ENCODE measurements at regions not wholly inside any gene's neighbourhood (a gene's known extent, or its start where the extent isn't known, plus 50 kb on each side); places are given as distances from the start of the nearest gene placed in this dataset.
"Not testable (repeated sequence)": the region's sequence is repeated elsewhere in the genome, so short reads cannot be mapped to it uniquely, and the experiment has no call there.

- DNase-seq (ENCODE audit: low spot score); POLR2A ChIA-PET (ENCODE audit: low non-redundant PET); BruUV-seq (replicated peaks); H3K36me3 ChIP-seq (ENCODE audit: insufficient read depth, low read length, poor library complexity, severe bottlenecking); H3K27ac ChIP-seq (ENCODE audit: low read depth, low read length, poor library complexity, severe bottlenecking); H3K27me3 ChIP-seq (replicated peaks; ENCODE audit: insufficient read depth, low read depth, low read length, poor library complexity); H3K9me3 ChIP-seq (ENCODE audit: low read depth, low read length, poor library complexity, severe bottlenecking); intact Hi-C loops (cut with micrococcal nuclease; ENCODE audit: unreplicated experiment); CTCF ChIA-PET; H3K4me3 ChIP-seq (ENCODE audit: low read depth, low read length, poor library complexity, severe bottlenecking); H3K4me1 ChIP-seq (ENCODE audit: insufficient read depth, low read length, poor library complexity, severe bottlenecking): not testable (repeated sequence)
Measured at GRCh38 chr1:120654114-120654513, 69.6 kb upstream of the NBPF26 start.

GRCh38 chr1:120655394-120655793, 68.4 kb upstream of the NBPF26 start:
- DNase-seq (ENCODE audit: low spot score); H3K9me3 ChIP-seq (ENCODE audit: low read depth, low read length, poor library complexity, severe bottlenecking); BruUV-seq (replicated peaks); intact Hi-C loops (cut with micrococcal nuclease; ENCODE audit: unreplicated experiment); H3K4me3 ChIP-seq (ENCODE audit: low read depth, low read length, poor library complexity, severe bottlenecking); H3K4me1 ChIP-seq (ENCODE audit: insufficient read depth, low read length, poor library complexity, severe bottlenecking); H3K27me3 ChIP-seq (replicated peaks; ENCODE audit: insufficient read depth, low read depth, low read length, poor library complexity); H3K27ac ChIP-seq (ENCODE audit: low read depth, low read length, poor library complexity, severe bottlenecking); CTCF ChIA-PET; H3K36me3 ChIP-seq (ENCODE audit: insufficient read depth, low read length, poor library complexity, severe bottlenecking); POLR2A ChIA-PET (ENCODE audit: low non-redundant PET): not testable (repeated sequence)

- POLR2A ChIA-PET (ENCODE audit: low non-redundant PET); H3K27me3 ChIP-seq (replicated peaks; ENCODE audit: insufficient read depth, low read depth, low read length, poor library complexity); H3K9me3 ChIP-seq (ENCODE audit: low read depth, low read length, poor library complexity, severe bottlenecking): not testable (repeated sequence)
Measured at GRCh38 chr1:120656116-120656515, 67.6 kb upstream of the NBPF26 start.

GRCh38 chr1:120657804-120658203, 65.9 kb upstream of the NBPF26 start:
- H3K27ac ChIP-seq (ENCODE audit: low read depth, low read length, poor library complexity, severe bottlenecking); H3K27me3 ChIP-seq (replicated peaks; ENCODE audit: insufficient read depth, low read depth, low read length, poor library complexity); BruUV-seq (replicated peaks); H3K4me3 ChIP-seq (ENCODE audit: low read depth, low read length, poor library complexity, severe bottlenecking); DNase-seq (ENCODE audit: low spot score); H3K9me3 ChIP-seq (ENCODE audit: low read depth, low read length, poor library complexity, severe bottlenecking); H3K36me3 ChIP-seq (ENCODE audit: insufficient read depth, low read length, poor library complexity, severe bottlenecking); CTCF ChIA-PET; H3K4me1 ChIP-seq (ENCODE audit: insufficient read depth, low read length, poor library complexity, severe bottlenecking); POLR2A ChIA-PET (ENCODE audit: low non-redundant PET); intact Hi-C loops (cut with micrococcal nuclease; ENCODE audit: unreplicated experiment): not testable (repeated sequence)

More at GRCh38 chr1:120656116-120656515, 67.6 kb upstream of the NBPF26 start:
- CTCF ChIA-PET; H3K27ac ChIP-seq (ENCODE audit: low read depth, low read length, poor library complexity, severe bottlenecking); H3K4me3 ChIP-seq (ENCODE audit: low read depth, low read length, poor library complexity, severe bottlenecking); BruUV-seq (replicated peaks); DNase-seq (ENCODE audit: low spot score); H3K36me3 ChIP-seq (ENCODE audit: insufficient read depth, low read length, poor library complexity, severe bottlenecking); intact Hi-C loops (cut with micrococcal nuclease; ENCODE audit: unreplicated experiment); H3K4me1 ChIP-seq (ENCODE audit: insufficient read depth, low read length, poor library complexity, severe bottlenecking): not testable (repeated sequence)

- CTCF ChIA-PET = not testable (repeated sequence)
Measured at GRCh38 chr1:120658622-120659021, 65.1 kb upstream of the NBPF26 start.

GRCh38 chr1:120659133-120659532, 64.6 kb upstream of the NBPF26 start:
- DNase-seq (ENCODE audit: low spot score); CTCF ChIA-PET; H3K9me3 ChIP-seq (ENCODE audit: low read depth, low read length, poor library complexity, severe bottlenecking); H3K36me3 ChIP-seq (ENCODE audit: insufficient read depth, low read length, poor library complexity, severe bottlenecking); H3K4me3 ChIP-seq (ENCODE audit: low read depth, low read length, poor library complexity, severe bottlenecking); H3K27ac ChIP-seq (ENCODE audit: low read depth, low read length, poor library complexity, severe bottlenecking); BruUV-seq (replicated peaks); H3K4me1 ChIP-seq (ENCODE audit: insufficient read depth, low read length, poor library complexity, severe bottlenecking); H3K27me3 ChIP-seq (replicated peaks; ENCODE audit: insufficient read depth, low read depth, low read length, poor library complexity); intact Hi-C loops (cut with micrococcal nuclease; ENCODE audit: unreplicated experiment); POLR2A ChIA-PET (ENCODE audit: low non-redundant PET): not testable (repeated sequence)

More at GRCh38 chr1:120658622-120659021, 65.1 kb upstream of the NBPF26 start:
- H3K4me1 ChIP-seq (ENCODE audit: insufficient read depth, low read length, poor library complexity, severe bottlenecking); BruUV-seq (replicated peaks); DNase-seq (ENCODE audit: low spot score); H3K27me3 ChIP-seq (replicated peaks; ENCODE audit: insufficient read depth, low read depth, low read length, poor library complexity); intact Hi-C loops (cut with micrococcal nuclease; ENCODE audit: unreplicated experiment); H3K36me3 ChIP-seq (ENCODE audit: insufficient read depth, low read length, poor library complexity, severe bottlenecking); H3K9me3 ChIP-seq (ENCODE audit: low read depth, low read length, poor library complexity, severe bottlenecking); H3K27ac ChIP-seq (ENCODE audit: low read depth, low read length, poor library complexity, severe bottlenecking); POLR2A ChIA-PET (ENCODE audit: low non-redundant PET); H3K4me3 ChIP-seq (ENCODE audit: low read depth, low read length, poor library complexity, severe bottlenecking): not testable (repeated sequence)

- intact Hi-C loops (cut with micrococcal nuclease; ENCODE audit: unreplicated experiment); BruUV-seq (replicated peaks); POLR2A ChIA-PET (ENCODE audit: low non-redundant PET); H3K4me3 ChIP-seq (ENCODE audit: low read depth, low read length, poor library complexity, severe bottlenecking); DNase-seq (ENCODE audit: low spot score); H3K36me3 ChIP-seq (ENCODE audit: insufficient read depth, low read length, poor library complexity, severe bottlenecking); H3K27ac ChIP-seq (ENCODE audit: low read depth, low read length, poor library complexity, severe bottlenecking); CTCF ChIA-PET; H3K9me3 ChIP-seq (ENCODE audit: low read depth, low read length, poor library complexity, severe bottlenecking); H3K27me3 ChIP-seq (replicated peaks; ENCODE audit: insufficient read depth, low read depth, low read length, poor library complexity); H3K4me1 ChIP-seq (ENCODE audit: insufficient read depth, low read length, poor library complexity, severe bottlenecking): not testable (repeated sequence)
Measured at GRCh38 chr1:120664376-120665249, 59.1 kb upstream of the NBPF26 start.

GRCh38 chr1:120665250-120665577, 58.5 kb upstream of the NBPF26 start:
- CTCF ChIA-PET; POLR2A ChIA-PET (ENCODE audit: low non-redundant PET); H3K9me3 ChIP-seq (ENCODE audit: low read depth, low read length, poor library complexity, severe bottlenecking); H3K27ac ChIP-seq (ENCODE audit: low read depth, low read length, poor library complexity, severe bottlenecking); H3K27me3 ChIP-seq (replicated peaks; ENCODE audit: insufficient read depth, low read depth, low read length, poor library complexity); H3K4me3 ChIP-seq (ENCODE audit: low read depth, low read length, poor library complexity, severe bottlenecking); H3K4me1 ChIP-seq (ENCODE audit: insufficient read depth, low read length, poor library complexity, severe bottlenecking); intact Hi-C loops (cut with micrococcal nuclease; ENCODE audit: unreplicated experiment); H3K36me3 ChIP-seq (ENCODE audit: insufficient read depth, low read length, poor library complexity, severe bottlenecking); DNase-seq (ENCODE audit: low spot score); BruUV-seq (replicated peaks): not testable (repeated sequence)
